DND-41 (cell line): ENCODE measurements at regions not wholly inside any gene's neighbourhood (a gene's known extent, or its start where the extent isn't known, plus 50 kb on each side); places are given as distances from the start of the nearest gene placed in this dataset.

Experiments used
- ATAC-seq: fragments of 200-7000 bp; cut with Tn5 transposase; 3 replicates; pipeline ENCODE4 v1.9.1; 2021; ENCODE audit warnings: low read depth; ENCODE audit not compliant: insufficient read depth
- DNase-seq: peaks from one replicate; pipeline ENCODE4 v3.0.0-alpha.2; 2020
- H2AFZ ChIP-seq: 2 replicates; pipeline ENCODE4 v1.6.0; 2012; ENCODE audit warnings: low read depth, low read length
- H3K27ac ChIP-seq: 2 replicates; pipeline ENCODE4 v1.5.1; 2012; ENCODE audit warnings: low read length, inconsistent platforms
- H3K27me3 ChIP-seq: fragments of 200-600 bp; sonication (generic); 2 replicates; pipeline ENCODE4 v1.6.0; 2012; ENCODE audit warnings: low read length, mild to moderate bottlenecking, inconsistent platforms; ENCODE audit not compliant: insufficient read depth, poor library complexity
- H3K36me3 ChIP-seq: 2 replicates; pipeline ENCODE4 v1.5.1; 2012; ENCODE audit warnings: low read length, inconsistent platforms; ENCODE audit not compliant: insufficient read depth
- H3K4me1 ChIP-seq: 2 replicates; pipeline ENCODE4 v1.5.1; 2012; ENCODE audit warnings: mild to moderate bottlenecking, low read length; ENCODE audit not compliant: insufficient read depth
- H3K4me2 ChIP-seq: 2 replicates; pipeline ENCODE4 v1.6.0; 2012; ENCODE audit warnings: mild to moderate bottlenecking, moderate library complexity, low read length, inconsistent platforms; ENCODE audit not compliant: insufficient read depth
- H3K4me3 ChIP-seq, 2 experiments: fragments of 200-600 bp in 1 of 2; shearing (Covaris generic) in 1 of 2; 2 replicates each; pipeline ENCODE4 v1.5.1; 2012 to 2016; ENCODE audit warnings: inconsistent platforms in 2 of 2, low read length in 2 of 2, mild to moderate bottlenecking in 2 of 2, low read depth in 1 of 2, moderate library complexity in 1 of 2
- H3K79me2 ChIP-seq: 2 replicates; pipeline ENCODE4 v1.6.0; 2012; ENCODE audit warnings: low read length, inconsistent platforms; ENCODE audit not compliant: insufficient read depth
- H3K9ac ChIP-seq: 2 replicates; pipeline ENCODE4 v1.6.0; 2012; ENCODE audit warnings: low read depth, mild to moderate bottlenecking, inconsistent platforms, low read length, moderate library complexity
- H3K9me3 ChIP-seq: 2 replicates; pipeline ENCODE4 v1.5.1; 2012; ENCODE audit warnings: low read length, moderate library complexity, mild to moderate bottlenecking, inconsistent platforms; ENCODE audit not compliant: insufficient read depth, severe bottlenecking
- H4K20me1 ChIP-seq: 2 replicates; pipeline ENCODE4 v1.6.0; 2012; ENCODE audit warnings: low read length; ENCODE audit not compliant: insufficient read depth
- EZH2 ChIP-seq: IDR thresholded peaks from 3 replicates; pipeline ENCODE4 v1.6.1; 2012; ENCODE audit warnings: borderline replicate concordance, low read depth, mild to moderate bottlenecking, moderate library complexity, low read length, inconsistent platforms; ENCODE audit not compliant: severe bottlenecking
- TF ChIP-seq, protein P1 (sequence below): IDR thresholded peaks from 2 replicates; pipeline ENCODE4 v1.5.1; 2012; ENCODE audit warnings: borderline replicate concordance, low read length, moderate library complexity, mild to moderate bottlenecking; ENCODE audit not compliant: poor library complexity, severe bottlenecking; ENCODE audit errors: extremely low read depth

DNA sequence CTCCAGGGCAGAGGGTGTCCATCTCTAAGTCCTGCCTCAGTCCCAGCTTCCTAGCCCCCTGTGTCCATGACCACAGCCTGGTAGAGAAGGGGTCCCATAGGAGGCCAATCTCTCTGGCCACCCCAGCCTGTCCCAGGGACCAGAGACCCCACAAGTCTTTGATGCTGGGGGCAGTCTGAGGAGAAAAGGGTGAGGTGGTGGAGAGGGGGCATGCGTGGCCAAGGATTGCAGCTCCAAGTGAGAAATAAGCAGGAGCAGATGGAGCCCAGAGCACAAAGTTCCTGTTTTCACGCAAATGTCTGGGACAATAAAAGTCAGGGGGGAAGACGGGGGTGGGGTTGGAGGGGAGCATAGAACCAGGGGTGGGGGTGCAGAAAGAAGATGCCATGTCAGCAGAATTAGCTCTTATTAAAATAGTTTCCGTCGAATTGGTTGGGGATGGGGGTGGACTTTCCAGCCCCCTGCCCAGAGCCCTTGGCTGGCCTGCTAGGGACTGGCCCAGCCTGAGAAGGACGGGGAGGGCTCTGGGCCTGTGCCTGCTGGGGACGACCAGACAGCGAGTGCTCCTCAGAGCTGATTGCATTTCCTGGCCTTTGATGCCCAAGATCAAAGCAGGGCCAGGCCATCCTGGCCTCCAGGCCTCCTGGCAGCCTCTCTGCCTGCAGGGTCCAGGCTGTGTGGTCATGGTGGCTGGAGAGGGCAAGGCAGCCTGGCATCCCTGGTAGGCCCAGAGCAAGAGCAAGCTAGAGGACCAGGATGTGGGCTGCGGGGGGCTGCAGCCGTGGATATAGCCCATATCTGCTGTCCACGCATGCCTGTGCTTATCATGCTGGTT lies 337.1 kb downstream of the DYSF start:
- H3K36me3 ChIP-seq = no peaks in the 10 kb centered on the region
- no peaks in the 10 kb centered on the region for H3K79me2 ChIP-seq
- H3K9me3 ChIP-seq = no peaks in the 10 kb centered on the region
- no peaks in the 10 kb centered on the region for H3K27me3 ChIP-seq
- DNase-seq (no peak), ATAC-seq (no peak)
- no peak for TF ChIP-seq EZH2
- TF ChIP-seq, protein P1, sequence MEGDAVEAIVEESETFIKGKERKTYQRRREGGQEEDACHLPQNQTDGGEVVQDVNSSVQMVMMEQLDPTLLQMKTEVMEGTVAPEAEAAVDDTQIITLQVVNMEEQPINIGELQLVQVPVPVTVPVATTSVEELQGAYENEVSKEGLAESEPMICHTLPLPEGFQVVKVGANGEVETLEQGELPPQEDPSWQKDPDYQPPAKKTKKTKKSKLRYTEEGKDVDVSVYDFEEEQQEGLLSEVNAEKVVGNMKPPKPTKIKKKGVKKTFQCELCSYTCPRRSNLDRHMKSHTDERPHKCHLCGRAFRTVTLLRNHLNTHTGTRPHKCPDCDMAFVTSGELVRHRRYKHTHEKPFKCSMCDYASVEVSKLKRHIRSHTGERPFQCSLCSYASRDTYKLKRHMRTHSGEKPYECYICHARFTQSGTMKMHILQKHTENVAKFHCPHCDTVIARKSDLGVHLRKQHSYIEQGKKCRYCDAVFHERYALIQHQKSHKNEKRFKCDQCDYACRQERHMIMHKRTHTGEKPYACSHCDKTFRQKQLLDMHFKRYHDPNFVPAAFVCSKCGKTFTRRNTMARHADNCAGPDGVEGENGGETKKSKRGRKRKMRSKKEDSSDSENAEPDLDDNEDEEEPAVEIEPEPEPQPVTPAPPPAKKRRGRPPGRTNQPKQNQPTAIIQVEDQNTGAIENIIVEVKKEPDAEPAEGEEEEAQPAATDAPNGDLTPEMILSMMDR = no peak
- no peak overlapping the region for H3K4me3 ChIP-seq
- no peak overlapping the region for H2AFZ ChIP-seq
- H4K20me1 ChIP-seq = no peaks in the 10 kb centered on the region
- H3K9ac ChIP-seq = no peak overlapping the region
- no peaks in the 10 kb centered on the region for H3K4me1 ChIP-seq
- no peak overlapping the region for H3K27ac ChIP-seq
- no peak overlapping the region for H3K4me2 ChIP-seq

DNA sequence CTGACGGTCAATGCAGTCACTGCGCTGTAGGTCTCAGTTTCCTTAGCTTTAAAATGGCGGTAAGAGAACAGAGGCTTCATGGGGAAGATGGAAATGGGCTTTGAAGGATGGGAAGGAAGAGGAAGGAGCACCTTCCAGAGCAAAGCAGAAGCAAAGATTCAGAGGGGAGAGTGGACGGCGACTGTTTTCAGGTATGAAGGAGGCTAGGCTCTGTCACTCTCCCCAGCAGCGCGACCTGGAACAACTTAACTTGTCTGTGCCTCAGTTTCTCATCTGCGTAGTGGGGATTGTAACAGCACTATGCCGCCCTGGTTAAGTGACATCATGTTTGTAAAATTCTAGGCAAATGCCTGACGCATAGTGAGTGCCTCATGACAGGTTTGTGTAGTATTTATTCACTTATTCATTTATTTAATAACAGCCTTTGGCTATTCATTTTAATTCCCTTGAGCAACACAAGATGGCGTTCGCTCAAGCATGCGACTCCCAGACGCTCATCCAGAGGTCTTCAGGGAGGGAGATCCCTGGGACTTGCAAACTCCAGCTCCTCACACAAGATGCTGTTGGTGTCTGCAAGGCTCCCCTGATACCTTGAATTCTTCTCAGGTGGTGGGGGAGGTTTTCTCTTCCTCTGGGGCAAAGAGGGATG lies 336.3 kb downstream of the DYSF start:
- H3K9me3 ChIP-seq = no peaks in the 10 kb centered on the region
- H3K4me2 ChIP-seq = no peak overlapping the region
- no peaks in the 10 kb centered on the region for H4K20me1 ChIP-seq
- DNase-seq (no peak), ATAC-seq (no peak)
- no peaks in the 10 kb centered on the region for H3K4me1 ChIP-seq
- H3K79me2 ChIP-seq = no peaks in the 10 kb centered on the region
- H3K27ac ChIP-seq = no peak overlapping the region
- no peaks in the 10 kb centered on the region for H3K36me3 ChIP-seq
- H3K9ac ChIP-seq = no peak overlapping the region
- TF ChIP-seq EZH2 = no peak
- TF ChIP-seq, protein P1 = peak; percentile 15
- H3K4me3 ChIP-seq = no peak overlapping the region
- no peak overlapping the region for H2AFZ ChIP-seq
- H3K27me3 ChIP-seq = no peaks in the 10 kb centered on the region

DNA sequence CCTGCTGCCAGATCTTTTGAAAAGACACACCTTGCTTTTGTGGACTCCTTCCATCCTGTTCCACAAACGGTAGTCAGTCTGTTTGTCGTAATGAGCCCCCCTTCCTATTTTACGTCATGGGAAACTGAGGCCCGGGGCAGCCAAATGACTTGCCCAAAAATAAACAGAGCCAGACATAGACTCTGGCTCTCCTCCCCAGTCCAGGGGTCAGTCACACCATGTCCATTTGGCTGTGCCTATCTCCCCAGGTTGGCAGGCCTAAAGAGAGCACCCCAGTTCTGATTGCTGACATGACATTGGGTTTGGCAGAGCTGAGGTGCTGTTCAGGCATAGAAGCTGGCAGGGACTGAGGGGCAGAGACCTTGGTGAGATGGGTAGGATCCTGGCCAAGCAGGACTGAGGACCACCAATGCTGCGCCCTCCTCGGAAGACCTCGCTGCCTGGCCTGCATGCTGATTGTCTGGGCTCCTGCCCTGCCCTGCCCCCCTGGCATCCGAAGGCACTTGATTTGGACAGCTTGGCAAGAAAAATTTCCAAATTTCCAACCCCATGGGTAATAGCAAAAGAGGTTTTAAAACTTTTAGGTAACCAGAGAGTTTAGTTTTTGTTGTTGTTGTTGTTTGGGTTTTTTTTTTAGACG lies 335.4 kb downstream of the DYSF start:
- Histone ChIP-seq H3K79me2 (no peaks in the 10 kb centered on the region), H3K4me3 (no peak overlapping the region), H3K36me3 (no peaks in the 10 kb centered on the region), H3K9ac (no peak overlapping the region), H3K27ac (no peak overlapping the region), H2AFZ (no peak overlapping the region), H3K27me3 (no peaks in the 10 kb centered on the region), H3K4me2 (no peak overlapping the region), H3K4me1 (no peaks in the 10 kb centered on the region), H4K20me1 (no peaks in the 10 kb centered on the region), H3K9me3 (no peaks in the 10 kb centered on the region)
- ATAC-seq (no peak), DNase-seq (no peak)
- TF ChIP-seq EZH2 = no peak

DNA sequence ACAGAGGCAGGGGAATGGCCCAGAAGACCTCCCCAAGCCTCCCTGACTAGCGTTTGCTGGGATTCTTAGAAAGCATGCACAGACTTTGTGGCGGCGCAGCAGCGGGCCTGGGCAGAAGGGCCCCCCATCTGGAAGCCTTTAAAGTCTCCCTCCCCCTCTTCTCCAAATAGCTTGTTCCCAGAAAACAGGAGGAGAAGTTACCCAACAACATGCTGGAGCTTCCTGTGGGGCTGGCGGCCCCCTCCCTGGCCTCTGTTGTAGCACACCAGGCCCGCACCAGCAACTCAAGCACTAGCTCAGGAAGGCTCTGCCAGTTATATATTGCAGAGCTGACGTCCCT lies 334.8 kb downstream of the DYSF start:
- H3K4me2 ChIP-seq = no peak overlapping the region
- H3K4me3 ChIP-seq = no peak overlapping the region
- H3K9ac ChIP-seq = no peak overlapping the region
- no peaks in the 10 kb centered on the region for H3K79me2 ChIP-seq
- H3K4me1 ChIP-seq = no peaks in the 10 kb centered on the region
- no peaks in the 10 kb centered on the region for H3K9me3 ChIP-seq
- H2AFZ ChIP-seq = no peak overlapping the region
- DNase-seq = no peak
- H3K27me3 ChIP-seq = no peaks in the 10 kb centered on the region
- no peak for ATAC-seq
- H3K27ac ChIP-seq = no peak overlapping the region
- no peaks in the 10 kb centered on the region for H4K20me1 ChIP-seq
- no peaks in the 10 kb centered on the region for H3K36me3 ChIP-seq
- TF ChIP-seq, protein P1 = no peak
- TF ChIP-seq EZH2 = no peak
